ENCODE measurements at regions not wholly inside any gene's neighbourhood (a gene's known extent, or its start where the extent isn't known, plus 50 kb on each side); places are given as distances from the start of the nearest gene placed in this dataset.

DNA sequence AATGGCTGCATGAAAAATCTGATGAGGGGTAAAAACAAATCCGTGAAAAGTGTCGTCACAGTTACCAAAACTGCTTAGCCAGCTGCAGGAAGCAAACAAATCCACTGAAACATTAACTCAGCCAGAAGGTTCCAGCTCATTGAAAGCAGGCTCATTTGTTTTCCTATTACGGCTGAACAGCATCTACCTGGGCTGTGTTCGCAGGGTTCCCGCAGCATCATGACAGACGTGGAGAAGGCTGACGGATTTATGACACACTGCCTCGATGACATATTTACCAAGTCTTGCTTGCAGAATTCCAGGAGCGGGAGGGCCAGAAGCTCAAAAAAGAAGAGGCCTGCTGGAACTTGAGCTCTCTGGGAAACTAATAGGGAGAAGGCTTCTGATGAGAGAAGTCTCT, 781.1 kb downstream of the RAB28 start:
- TF ChIP-seq, protein P1, sequence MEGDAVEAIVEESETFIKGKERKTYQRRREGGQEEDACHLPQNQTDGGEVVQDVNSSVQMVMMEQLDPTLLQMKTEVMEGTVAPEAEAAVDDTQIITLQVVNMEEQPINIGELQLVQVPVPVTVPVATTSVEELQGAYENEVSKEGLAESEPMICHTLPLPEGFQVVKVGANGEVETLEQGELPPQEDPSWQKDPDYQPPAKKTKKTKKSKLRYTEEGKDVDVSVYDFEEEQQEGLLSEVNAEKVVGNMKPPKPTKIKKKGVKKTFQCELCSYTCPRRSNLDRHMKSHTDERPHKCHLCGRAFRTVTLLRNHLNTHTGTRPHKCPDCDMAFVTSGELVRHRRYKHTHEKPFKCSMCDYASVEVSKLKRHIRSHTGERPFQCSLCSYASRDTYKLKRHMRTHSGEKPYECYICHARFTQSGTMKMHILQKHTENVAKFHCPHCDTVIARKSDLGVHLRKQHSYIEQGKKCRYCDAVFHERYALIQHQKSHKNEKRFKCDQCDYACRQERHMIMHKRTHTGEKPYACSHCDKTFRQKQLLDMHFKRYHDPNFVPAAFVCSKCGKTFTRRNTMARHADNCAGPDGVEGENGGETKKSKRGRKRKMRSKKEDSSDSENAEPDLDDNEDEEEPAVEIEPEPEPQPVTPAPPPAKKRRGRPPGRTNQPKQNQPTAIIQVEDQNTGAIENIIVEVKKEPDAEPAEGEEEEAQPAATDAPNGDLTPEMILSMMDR (IDR thresholded peaks at IDR 0.05): no peak
- no peak for TF ChIP-seq POLR2A (IDR thresholded peaks at IDR 0.05)

All from heart left ventricle (tissue), 13 donors.